Smooth muscle cell (in vitro differentiated cells): ENCODE measurements at regions not wholly inside any gene's neighbourhood (a gene's known extent, or its start where the extent isn't known, plus 50 kb on each side); places are given as distances from the start of the nearest gene placed in this dataset.

ENCODE experiments used
- DNase-seq: peaks from one replicate; lab custom pipeline; 2025; ENCODE audit not compliant: unreplicated experiment; lab: John Stamatoyannopoulos, UW
- H2AFZ ChIP-seq: fragments of 200-600 bp; sonication (generic); 2 replicates; pipeline ENCODE4 v1.6.0; 2016; ENCODE audit warnings: antibody characterized with exemption, low read depth, mild to moderate bottlenecking
- H3F3A ChIP-seq: fragments of 200-600 bp; sonication (generic); 2 replicates; pipeline ENCODE4 v1.6.0; 2017; ENCODE audit warnings: antibody characterized with exemption, low read depth
- H3K27ac ChIP-seq: fragments of 200-600 bp; sonication (generic); 2 replicates; pipeline ENCODE4 v1.5.1; 2016; ENCODE audit warnings: low read depth, mild to moderate bottlenecking
- H3K27me3 ChIP-seq: fragments of 200-600 bp; sonication (generic); 2 replicates; pipeline ENCODE4 v1.6.1; 2016; ENCODE audit warnings: low read depth, mild to moderate bottlenecking
- H3K36me3 ChIP-seq: fragments of 200-600 bp; sonication (generic); 2 replicates; pipeline ENCODE4 v1.5.1; 2016; ENCODE audit warnings: low read depth
- H3K4me1 ChIP-seq: fragments of 200-600 bp; sonication (generic); 2 replicates; pipeline ENCODE4 v1.5.1; 2016; ENCODE audit warnings: low read depth
- H3K4me2 ChIP-seq: fragments of 200-600 bp; sonication (generic); 2 replicates; pipeline ENCODE4 v1.6.0; 2016; ENCODE audit warnings: mild to moderate bottlenecking
- H3K4me3 ChIP-seq: fragments of 200-600 bp; sonication (generic); 2 replicates; pipeline ENCODE4 v1.5.1; 2016; ENCODE audit warnings: mild to moderate bottlenecking
- H3K79me2 ChIP-seq: fragments of 200-600 bp; sonication (generic); 2 replicates; pipeline ENCODE4 v1.6.0; 2016; ENCODE audit warnings: low read depth, mild to moderate bottlenecking
- H3K9ac ChIP-seq: fragments of 200-600 bp; sonication (generic); 2 replicates; pipeline ENCODE4 v1.6.0; 2016; ENCODE audit warnings: low read depth
- H3K9me3 ChIP-seq: fragments of 200-600 bp; sonication (generic); replicated peaks from 2 replicates; pipeline ENCODE4 v1.5.1; 2016; ENCODE audit warnings: low read depth
- H4K20me1 ChIP-seq: fragments of 200-600 bp; sonication (generic); 2 replicates; pipeline ENCODE4 v1.6.0; 2016; ENCODE audit warnings: low read depth
- WGBS: methylation state at CpG from one replicate; pipeline ENCODE4 v1.1.7; 2016; ENCODE audit warnings: low lambda C conversion rate; 5-methylcytosine and 5-hydroxymethylcytosine counted together
- TF ChIP-seq, protein P1 (sequence below): fragments of 200-600 bp; sonication (generic); IDR thresholded peaks from 2 replicates; pipeline ENCODE4 v1.5.1; 2017; ENCODE audit warnings: borderline replicate concordance, mild to moderate bottlenecking, antibody characterized with exemption; ENCODE audit not compliant: insufficient read depth, poor library complexity, severe bottlenecking

DNA sequence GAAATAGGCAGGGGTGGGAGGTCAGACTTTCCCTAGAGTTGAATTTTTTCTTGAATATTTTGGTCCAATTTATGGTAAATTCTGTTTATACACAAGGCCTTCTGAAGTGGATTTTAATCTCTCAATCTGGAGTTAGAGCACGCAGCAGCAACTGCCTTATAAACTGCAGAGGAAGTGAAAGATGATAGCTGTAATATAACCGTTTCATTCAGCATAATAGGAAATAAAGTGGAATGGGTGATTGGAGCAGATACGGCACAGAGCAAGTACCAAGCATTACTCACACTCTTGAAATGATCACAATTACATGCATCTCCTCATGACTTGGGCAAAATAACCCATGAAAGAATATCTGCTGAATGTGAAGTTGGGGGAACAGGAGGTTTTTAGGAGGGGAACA, 106.8 kb downstream of the ARRDC4 start:
- TF ChIP-seq, protein P1, sequence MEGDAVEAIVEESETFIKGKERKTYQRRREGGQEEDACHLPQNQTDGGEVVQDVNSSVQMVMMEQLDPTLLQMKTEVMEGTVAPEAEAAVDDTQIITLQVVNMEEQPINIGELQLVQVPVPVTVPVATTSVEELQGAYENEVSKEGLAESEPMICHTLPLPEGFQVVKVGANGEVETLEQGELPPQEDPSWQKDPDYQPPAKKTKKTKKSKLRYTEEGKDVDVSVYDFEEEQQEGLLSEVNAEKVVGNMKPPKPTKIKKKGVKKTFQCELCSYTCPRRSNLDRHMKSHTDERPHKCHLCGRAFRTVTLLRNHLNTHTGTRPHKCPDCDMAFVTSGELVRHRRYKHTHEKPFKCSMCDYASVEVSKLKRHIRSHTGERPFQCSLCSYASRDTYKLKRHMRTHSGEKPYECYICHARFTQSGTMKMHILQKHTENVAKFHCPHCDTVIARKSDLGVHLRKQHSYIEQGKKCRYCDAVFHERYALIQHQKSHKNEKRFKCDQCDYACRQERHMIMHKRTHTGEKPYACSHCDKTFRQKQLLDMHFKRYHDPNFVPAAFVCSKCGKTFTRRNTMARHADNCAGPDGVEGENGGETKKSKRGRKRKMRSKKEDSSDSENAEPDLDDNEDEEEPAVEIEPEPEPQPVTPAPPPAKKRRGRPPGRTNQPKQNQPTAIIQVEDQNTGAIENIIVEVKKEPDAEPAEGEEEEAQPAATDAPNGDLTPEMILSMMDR = no peak
- H2AFZ ChIP-seq = no peak overlapping the region
- WGBS = 68% methylated on average over 3 of the region's 3 CpGs
- no peaks in the 10 kb centered on the region for H3K9me3 ChIP-seq
- H3K4me2 ChIP-seq = no peak overlapping the region
- H4K20me1 ChIP-seq = no peaks in the 10 kb centered on the region
- no peak for DNase-seq
- no peak overlapping the region for H3K4me3 ChIP-seq
- no peaks in the 10 kb centered on the region for H3K79me2 ChIP-seq
- H3K9ac ChIP-seq = no peak overlapping the region
- no peaks in the 10 kb centered on the region for H3F3A ChIP-seq
- no peaks in the 10 kb centered on the region for H3K4me1 ChIP-seq
- no peaks in the 10 kb centered on the region for H3K27me3 ChIP-seq
- no peaks in the 10 kb centered on the region for H3K36me3 ChIP-seq
- no peak overlapping the region for H3K27ac ChIP-seq

DNA sequence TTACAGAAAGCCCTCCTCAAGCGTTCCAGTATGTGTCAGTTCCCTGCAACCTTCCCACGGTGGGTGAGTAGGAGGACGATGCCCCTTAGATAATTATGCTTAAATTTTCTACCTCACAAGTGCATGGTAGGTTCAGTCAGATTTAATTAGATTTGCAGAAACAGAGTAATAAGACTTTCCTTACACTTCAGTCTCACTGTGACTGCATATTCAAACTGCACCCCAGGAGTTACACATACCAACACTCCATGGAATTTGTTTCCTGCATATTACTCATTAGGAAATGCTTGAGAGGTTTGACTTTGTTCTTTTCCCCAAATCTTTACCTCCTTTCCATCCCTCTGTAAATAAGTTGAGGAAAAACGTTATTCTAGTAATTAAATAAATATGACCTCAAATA, 108.8 kb downstream of the ARRDC4 start:
- H3K79me2 ChIP-seq = no peaks in the 10 kb centered on the region
- H4K20me1 ChIP-seq = no peaks in the 10 kb centered on the region
- H3K4me2 ChIP-seq = no peak overlapping the region
- H3K9ac ChIP-seq = no peak overlapping the region
- TF ChIP-seq, protein P1 = no peak
- H3K27ac ChIP-seq = no peak overlapping the region
- no peak for DNase-seq
- 77% methylated on average over 4 of the region's 4 CpGs for WGBS
- no peaks in the 10 kb centered on the region for H3K9me3 ChIP-seq
- no peak overlapping the region for H3K4me3 ChIP-seq
- no peaks in the 10 kb centered on the region for H3F3A ChIP-seq
- no peaks in the 10 kb centered on the region for H3K36me3 ChIP-seq
- H2AFZ ChIP-seq = no peak overlapping the region
- no peaks in the 10 kb centered on the region for H3K27me3 ChIP-seq
- no peaks in the 10 kb centered on the region for H3K4me1 ChIP-seq

DNA sequence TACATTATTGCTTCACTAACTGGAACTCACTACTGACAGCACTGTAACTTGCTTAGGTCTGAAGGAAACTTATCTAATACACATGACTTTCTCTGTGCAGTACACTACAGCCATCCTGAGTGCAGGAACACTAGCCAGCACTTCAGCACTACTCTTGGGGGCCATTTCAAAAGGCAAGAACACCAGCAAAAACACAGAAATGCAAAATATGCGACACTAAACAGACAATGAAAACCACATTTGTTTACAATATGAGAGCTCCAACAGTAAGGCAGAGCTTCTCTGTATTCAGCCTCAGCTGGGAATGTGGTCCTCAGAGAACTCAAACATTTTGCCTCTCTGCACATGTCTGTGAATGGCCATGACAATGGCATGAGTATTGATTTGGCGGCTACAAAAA, 109.6 kb downstream of the ARRDC4 start:
- no peaks in the 10 kb centered on the region for H3K79me2 ChIP-seq
- no peaks in the 10 kb centered on the region for H3K9me3 ChIP-seq
- no peak overlapping the region for H3K9ac ChIP-seq
- no peak overlapping the region for H2AFZ ChIP-seq
- no peaks in the 10 kb centered on the region for H3K4me1 ChIP-seq
- H3K36me3 ChIP-seq = no peaks in the 10 kb centered on the region
- H4K20me1 ChIP-seq = no peaks in the 10 kb centered on the region
- no peaks in the 10 kb centered on the region for H3F3A ChIP-seq
- H3K27ac ChIP-seq = no peak overlapping the region
- H3K4me3 ChIP-seq = no peak overlapping the region
- no peaks in the 10 kb centered on the region for H3K27me3 ChIP-seq
- 78% methylated on average over 2 of the region's 2 CpGs for WGBS
- TF ChIP-seq, protein P1 = no peak
- DNase-seq = no peak
- H3K4me2 ChIP-seq = no peak overlapping the region

DNA sequence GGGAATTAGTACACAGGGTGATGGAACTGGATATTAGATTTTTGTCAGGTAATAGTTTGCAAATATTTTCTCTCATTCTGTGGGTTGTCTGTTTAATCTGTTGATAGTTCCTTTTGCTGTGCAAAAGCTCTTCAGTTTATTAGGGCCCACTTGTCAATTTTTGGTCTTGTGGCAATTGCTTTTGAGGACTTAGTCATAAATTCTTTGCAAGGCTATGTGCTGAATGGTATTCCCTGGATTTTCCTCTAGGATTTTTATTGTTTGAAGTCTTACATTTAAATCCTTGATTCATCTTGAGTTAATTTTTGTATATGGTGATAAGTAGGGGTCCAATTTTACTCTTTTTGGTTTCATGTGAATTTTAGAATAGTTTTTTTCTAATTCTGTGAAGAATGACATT, 111.3 kb downstream of the ARRDC4 start:
- Histone ChIP-seq H3K4me3 (no peak overlapping the region), H3F3A (no peaks in the 10 kb centered on the region), H4K20me1 (no peaks in the 10 kb centered on the region), H2AFZ (no peak overlapping the region), H3K27me3 (no peaks in the 10 kb centered on the region), H3K9ac (no peak overlapping the region), H3K9me3 (no peaks in the 10 kb centered on the region), H3K4me2 (no peak overlapping the region), H3K4me1 (peaks cover 2% of the 10 kb centered on the region), H3K79me2 (no peaks in the 10 kb centered on the region), H3K27ac (no peak overlapping the region), H3K36me3 (no peaks in the 10 kb centered on the region)
- DNase-seq = no peak
- TF ChIP-seq, protein P1 = no peak
